SHP77 treated with DMSO at 0.1 percent for 48 hours (cell line): ENCODE measurements at regions not wholly inside any gene's neighbourhood (a gene's known extent, or its start where the extent isn't known, plus 50 kb on each side); places are given as distances from the start of the nearest gene placed in this dataset.
"Not testable (repeated sequence)": the region's sequence is repeated elsewhere in the genome, so short reads cannot be mapped to it uniquely, and the experiment has no call there.

Experiments used
- DNase-seq: peaks from one replicate; lab custom pipeline; 2025; lab: John Stamatoyannopoulos, UW

GRCh38 chr22:25395915-25396314 lies 168.6 kb upstream of the GRK3 start:
- DNase-seq: no peak

- no peak for DNase-seq
Measured at GRCh38 chr22:25396615-25397200, 167.8 kb upstream of the GRK3 start.

GRCh38 chr22:25397616-25398015 lies 166.9 kb upstream of the GRK3 start:
- no peak for DNase-seq

- DNase-seq: not testable (repeated sequence)
Measured at GRCh38 chr22:25398591-25399062, 165.8 kb upstream of the GRK3 start.

GRCh38 chr22:25399649-25400151 lies 164.8 kb upstream of the GRK3 start:
- DNase-seq: no peak

- no peak for DNase-seq
Measured at GRCh38 chr22:25402160-25402500, 162.3 kb upstream of the GRK3 start.

GRCh38 chr22:25402501-25403283 lies 161.8 kb upstream of the GRK3 start:
- DNase-seq: no peak

- no peak for DNase-seq
Measured at GRCh38 chr22:25403284-25403810, 161.1 kb upstream of the GRK3 start.

- no peak for DNase-seq
Measured at GRCh38 chr22:25403811-25404471, 160.5 kb upstream of the GRK3 start.

- DNase-seq: no peak
Measured at GRCh38 chr22:25404556-25404927, 159.9 kb upstream of the GRK3 start.

GRCh38 chr22:25404928-25405816 lies 159.3 kb upstream of the GRK3 start:
- no peak for DNase-seq

- DNase-seq: no peak
Measured at GRCh38 chr22:25405841-25406509, 158.5 kb upstream of the GRK3 start.

- DNase-seq: no peak
Measured at GRCh38 chr22:25406510-25407210, 157.8 kb upstream of the GRK3 start.

GRCh38 chr22:25407226-25407858 lies 157.1 kb upstream of the GRK3 start:
- no peak for DNase-seq

- no peak for DNase-seq
Measured at GRCh38 chr22:25407859-25408229, 156.6 kb upstream of the GRK3 start.

GRCh38 chr22:25409240-25409639 lies 155.2 kb upstream of the GRK3 start:
- no peak for DNase-seq

- no peak for DNase-seq
Measured at GRCh38 chr22:25410849-25411248, 153.6 kb upstream of the GRK3 start.

- no peak for DNase-seq
Measured at GRCh38 chr22:25413620-25414019, 150.9 kb upstream of the GRK3 start.

- not testable (repeated sequence) for DNase-seq
Measured at GRCh38 chr22:25415731-25416130, 148.7 kb upstream of the GRK3 start.

- DNase-seq: not testable (repeated sequence)
Measured at GRCh38 chr22:25417826-25418225, 146.6 kb upstream of the GRK3 start.
